ENCODE measurements at regions not wholly inside any gene's neighbourhood (a gene's known extent, or its start where the extent isn't known, plus 50 kb on each side); places are given as distances from the start of the nearest gene placed in this dataset.

DNA sequence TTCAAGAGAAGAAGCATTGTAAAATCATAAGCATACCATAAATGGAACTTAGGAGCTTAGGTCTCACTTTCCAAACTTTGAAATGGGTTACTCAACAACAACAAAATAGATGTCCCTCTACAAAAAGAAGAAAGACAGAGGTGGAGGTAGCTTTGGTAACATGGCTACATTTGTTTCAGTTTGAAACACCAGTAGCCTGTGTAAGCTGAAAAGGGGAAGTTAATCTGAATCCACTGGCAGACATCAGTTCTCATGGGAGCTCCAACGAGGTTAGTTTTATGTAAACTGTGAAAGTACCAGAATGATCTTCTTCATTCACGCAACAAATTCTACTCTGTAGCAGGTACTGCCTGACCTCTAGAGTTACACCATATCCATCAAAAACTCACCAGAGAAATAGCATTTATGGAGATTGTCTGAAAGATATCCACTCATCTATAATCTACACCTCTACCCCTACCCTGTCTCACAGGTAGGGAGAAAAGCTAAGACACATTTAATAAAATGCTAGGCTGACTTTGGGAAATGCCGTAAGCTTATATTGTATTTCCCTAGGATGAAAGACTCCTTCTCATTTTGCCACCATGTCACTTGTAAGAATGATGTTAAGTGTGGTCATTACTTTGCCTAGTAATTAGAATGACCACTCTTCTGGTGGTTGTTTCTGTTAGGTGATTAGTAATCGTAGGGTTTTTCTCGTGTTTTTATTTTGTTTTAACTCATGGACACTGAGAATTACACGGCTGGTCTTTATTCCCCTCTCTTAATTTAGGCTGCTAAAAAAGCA, 224.1 kb downstream of the ASCL1 start:
- Histone ChIP-seq H3K79me2 (ENCODE audit: insufficient read depth, low read depth, low read length) (no peaks in the 10 kb centered on the region), H4K20me1 (ENCODE audit: insufficient read depth, low read length) (no peaks in the 10 kb centered on the region), H3K27ac (ENCODE audit: low read depth, low read length, poor library complexity, severe bottlenecking) (no peak overlapping the region), H3K9me2 (ENCODE audit: insufficient read depth, low read length) (no peaks in the 10 kb centered on the region), H3K36me3 (ENCODE audit: insufficient read depth, low read length) (no peaks in the 10 kb centered on the region), H3K4me1 (ENCODE audit: insufficient read depth, low read length, poor library complexity, severe bottlenecking) (no peaks in the 10 kb centered on the region), H2AFZ (ENCODE audit: low read length) (no peak overlapping the region), H3K9me3 (ENCODE audit: low read length) (no peaks in the 10 kb centered on the region), H3K4me3 (ENCODE audit: low read depth, low read length, poor library complexity, severe bottlenecking) (no peak overlapping the region), H3K4me2 (ENCODE audit: low read length) (no peak overlapping the region)
- ChIA-PET CTCF (ENCODE audit: unreplicated experiment) (no interaction called here), POLR2A (interaction anchor here (0.7 kb wide), 1 partner anchor 12 kb away, joined by 3 read pairs; no protein-coding TSS in a partner anchor)
- TF ChIP-seq CTCF (conservative IDR thresholded peaks at IDR 0.05; ENCODE audit: low read length) = no peak
- no peak for TF ChIP-seq EZH2phosphoT487 (IDR thresholded peaks at IDR 0.05; ENCODE audit: borderline replicate concordance, low read depth, low read length)
- BruUV-seq (replicated peaks) = no TSS peak
- intact Hi-C loops (cut with micrococcal nuclease; ENCODE audit: unreplicated experiment) = no loop called here
- DNase-seq (ENCODE audit: low spot score) = no peak

DNA sequence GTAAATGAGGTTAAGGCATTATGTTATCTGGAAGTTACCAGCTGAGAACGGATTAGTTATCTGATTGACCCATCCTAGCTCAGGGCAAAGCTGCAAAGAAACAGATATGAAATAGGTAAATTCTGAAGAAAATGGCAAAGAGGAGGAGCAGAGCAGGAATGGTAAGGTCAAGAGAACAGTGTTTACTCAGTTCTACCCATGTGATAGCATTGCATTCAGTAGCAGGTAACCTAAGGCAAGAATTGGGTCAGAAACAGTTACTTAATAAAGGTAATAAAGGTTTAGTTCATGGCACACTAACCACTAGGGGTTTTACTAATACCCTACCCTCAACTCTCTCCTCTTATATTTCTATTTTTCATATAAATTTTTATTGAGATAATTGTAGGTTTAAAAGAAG, 224.8 kb downstream of the ASCL1 start:
- BruUV-seq (replicated peaks) = no TSS peak
- H3K4me3 ChIP-seq (ENCODE audit: low read depth, low read length, poor library complexity, severe bottlenecking) = no peak overlapping the region
- intact Hi-C loops (cut with micrococcal nuclease; ENCODE audit: unreplicated experiment) = no loop called here
- TF ChIP-seq CTCF (conservative IDR thresholded peaks at IDR 0.05; ENCODE audit: low read length) (no peak), EZH2phosphoT487 (IDR thresholded peaks at IDR 0.05; ENCODE audit: borderline replicate concordance, low read depth, low read length) (no peak)
- H3K36me3 ChIP-seq (ENCODE audit: insufficient read depth, low read length) = no peaks in the 10 kb centered on the region
- no peaks in the 10 kb centered on the region for H3K9me3 ChIP-seq (ENCODE audit: low read length)
- H3K9me2 ChIP-seq (ENCODE audit: insufficient read depth, low read length) = no peaks in the 10 kb centered on the region
- ChIA-PET CTCF (ENCODE audit: unreplicated experiment) (no interaction called here), POLR2A (no interaction called here)
- no peak overlapping the region for H2AFZ ChIP-seq (ENCODE audit: low read length)
- no peaks in the 10 kb centered on the region for H4K20me1 ChIP-seq (ENCODE audit: insufficient read depth, low read length)
- H3K4me2 ChIP-seq (ENCODE audit: low read length) = no peak overlapping the region
- DNase-seq (ENCODE audit: low spot score) = no peak
- no peaks in the 10 kb centered on the region for H3K79me2 ChIP-seq (ENCODE audit: insufficient read depth, low read depth, low read length)
- no peak overlapping the region for H3K27ac ChIP-seq (ENCODE audit: low read depth, low read length, poor library complexity, severe bottlenecking)
- no peaks in the 10 kb centered on the region for H3K4me1 ChIP-seq (ENCODE audit: insufficient read depth, low read length, poor library complexity, severe bottlenecking)

DNA sequence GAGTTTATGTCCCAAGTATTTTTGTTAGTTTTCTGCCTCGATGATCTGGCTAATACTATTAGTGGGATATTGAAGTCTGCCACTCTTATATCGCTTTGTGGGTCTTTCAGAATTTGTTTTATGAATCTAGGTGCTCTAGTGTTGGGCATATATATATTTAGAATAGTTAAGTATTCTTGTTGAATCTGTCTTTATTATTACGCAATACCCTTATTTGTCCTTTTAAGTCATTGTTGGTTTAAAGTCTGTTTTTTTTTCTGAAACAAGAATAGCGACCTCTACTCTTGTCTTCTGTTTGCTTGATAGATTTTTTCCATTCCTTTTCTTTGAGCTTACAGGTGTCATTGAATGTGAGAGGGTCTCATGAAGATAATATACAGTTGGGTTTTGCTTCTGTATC, 239.0 kb downstream of the ASCL1 start:
- H3K4me3 ChIP-seq (ENCODE audit: low read depth, low read length, poor library complexity, severe bottlenecking) = no peak overlapping the region
- DNase-seq (ENCODE audit: low spot score) = no peak
- H3K79me2 ChIP-seq (ENCODE audit: insufficient read depth, low read depth, low read length) = no peaks in the 10 kb centered on the region
- H3K9me2 ChIP-seq (ENCODE audit: insufficient read depth, low read length) = no peaks in the 10 kb centered on the region
- CTCF ChIA-PET (ENCODE audit: unreplicated experiment) = no interaction called here
- no peak overlapping the region for H3K27ac ChIP-seq (ENCODE audit: low read depth, low read length, poor library complexity, severe bottlenecking)
- no peaks in the 10 kb centered on the region for H3K36me3 ChIP-seq (ENCODE audit: insufficient read depth, low read length)
- H2AFZ ChIP-seq (ENCODE audit: low read length) = no peak overlapping the region
- H3K4me2 ChIP-seq (ENCODE audit: low read length) = no peak overlapping the region
- TF ChIP-seq CTCF (conservative IDR thresholded peaks at IDR 0.05; ENCODE audit: low read length) (no peak), EZH2phosphoT487 (IDR thresholded peaks at IDR 0.05; ENCODE audit: borderline replicate concordance, low read depth, low read length) (no peak)
- H3K9me3 ChIP-seq (ENCODE audit: low read length) = no peaks in the 10 kb centered on the region
- no TSS peak for BruUV-seq (replicated peaks)
- H4K20me1 ChIP-seq (ENCODE audit: insufficient read depth, low read length) = no peaks in the 10 kb centered on the region
- POLR2A ChIA-PET = no interaction called here
- no peaks in the 10 kb centered on the region for H3K4me1 ChIP-seq (ENCODE audit: insufficient read depth, low read length, poor library complexity, severe bottlenecking)
- intact Hi-C loops (cut with micrococcal nuclease; ENCODE audit: unreplicated experiment) = no loop called here

All from OCI-LY7 (cell line).